Peyer's patch (tissue), 4 donors: ENCODE measurements at regions not wholly inside any gene's neighbourhood (a gene's known extent, or its start where the extent isn't known, plus 50 kb on each side); places are given as distances from the start of the nearest gene placed in this dataset.

Source experiments
- POLR2A ChIP-seq, 2 donors: fragments of 450-650 bp; IDR thresholded peaks; one replicate each; pipeline ENCODE4 v1.5.1; 2017; ENCODE audit warnings: antibody characterized with exemption in 2 of 2, mild to moderate bottlenecking in 2 of 2, moderate library complexity in 2 of 2
- TF ChIP-seq, protein P1 (sequence below), 6 experiments: fragments of 450-650 bp in 4 of 6; fragments of 200-600 bp in 2 of 6; sonication (generic) in 1 of 6; IDR thresholded peaks; one replicate each; pipeline ENCODE4 v1.5.1; 2017 to 2019; ENCODE audit warnings: antibody characterized with exemption in 6 of 6, mild to moderate bottlenecking in 3 of 6, moderate library complexity in 1 of 6

DNA sequence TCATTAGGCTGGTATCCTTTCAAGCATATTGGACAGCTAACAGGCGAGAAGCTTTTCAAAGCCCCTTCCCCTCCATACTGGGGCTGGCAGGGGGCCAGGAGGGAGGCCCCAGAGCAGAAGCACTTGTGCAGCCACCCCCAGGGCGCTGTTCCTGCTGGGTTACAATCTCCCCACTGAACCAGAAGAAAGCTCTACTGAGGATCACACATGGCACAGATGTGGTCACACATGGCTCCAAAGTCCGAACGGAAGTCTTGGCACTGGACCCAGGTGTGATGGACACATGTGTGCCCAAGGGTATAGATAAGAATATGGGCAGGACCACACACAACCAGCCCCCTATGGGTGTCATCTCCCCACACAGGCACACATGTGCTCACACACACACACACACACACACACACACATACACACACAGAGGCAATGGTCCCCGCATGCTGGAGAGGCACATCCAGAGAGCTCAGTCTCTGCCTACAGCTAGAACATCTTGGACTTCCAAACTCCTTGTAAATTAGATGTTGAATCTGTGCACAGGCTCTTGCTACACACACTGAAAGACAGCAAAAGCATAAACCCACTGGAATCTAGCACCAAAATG lies 56.4 kb downstream of the TTC32 start:
- TF ChIP-seq, protein P1, sequence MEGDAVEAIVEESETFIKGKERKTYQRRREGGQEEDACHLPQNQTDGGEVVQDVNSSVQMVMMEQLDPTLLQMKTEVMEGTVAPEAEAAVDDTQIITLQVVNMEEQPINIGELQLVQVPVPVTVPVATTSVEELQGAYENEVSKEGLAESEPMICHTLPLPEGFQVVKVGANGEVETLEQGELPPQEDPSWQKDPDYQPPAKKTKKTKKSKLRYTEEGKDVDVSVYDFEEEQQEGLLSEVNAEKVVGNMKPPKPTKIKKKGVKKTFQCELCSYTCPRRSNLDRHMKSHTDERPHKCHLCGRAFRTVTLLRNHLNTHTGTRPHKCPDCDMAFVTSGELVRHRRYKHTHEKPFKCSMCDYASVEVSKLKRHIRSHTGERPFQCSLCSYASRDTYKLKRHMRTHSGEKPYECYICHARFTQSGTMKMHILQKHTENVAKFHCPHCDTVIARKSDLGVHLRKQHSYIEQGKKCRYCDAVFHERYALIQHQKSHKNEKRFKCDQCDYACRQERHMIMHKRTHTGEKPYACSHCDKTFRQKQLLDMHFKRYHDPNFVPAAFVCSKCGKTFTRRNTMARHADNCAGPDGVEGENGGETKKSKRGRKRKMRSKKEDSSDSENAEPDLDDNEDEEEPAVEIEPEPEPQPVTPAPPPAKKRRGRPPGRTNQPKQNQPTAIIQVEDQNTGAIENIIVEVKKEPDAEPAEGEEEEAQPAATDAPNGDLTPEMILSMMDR (IDR thresholded peaks at IDR 0.05): no peak
- TF ChIP-seq POLR2A (IDR thresholded peaks at IDR 0.05): no peak
